Progenitor cell of endocrine pancreas (in vitro differentiated cells): ENCODE measurements at regions not wholly inside any gene's neighbourhood (a gene's known extent, or its start where the extent isn't known, plus 50 kb on each side); places are given as distances from the start of the nearest gene placed in this dataset.

Source experiments
- DNase-seq: peaks from one replicate; pipeline ENCODE4 v3.0.0; 2021; ENCODE audit warnings: low spot score; ENCODE audit not compliant: unreplicated experiment
- H3K27ac Mint-ChIP-seq: 2 replicates; pipeline ENCODE4 v1.8.0; 2021; ENCODE audit warnings: mild to moderate bottlenecking, moderate library complexity, mixed read lengths
- H3K27me3 Mint-ChIP-seq: 2 replicates; pipeline ENCODE4 v1.8.0; 2021; ENCODE audit warnings: mixed read lengths
- H3K36me3 Mint-ChIP-seq: 2 replicates; pipeline ENCODE4 v1.8.0; 2022; ENCODE audit warnings: mixed read lengths; ENCODE audit not compliant: insufficient read depth
- H3K4me1 Mint-ChIP-seq: 2 replicates; pipeline ENCODE4 v1.8.0; 2021; ENCODE audit warnings: low read depth, mixed read lengths
- H3K4me3 Mint-ChIP-seq: 2 replicates; pipeline ENCODE4 v1.8.0; 2021; ENCODE audit warnings: low read depth, mild to moderate bottlenecking, moderate library complexity, mixed read lengths
- H3K9me3 Mint-ChIP-seq: 2 replicates; pipeline ENCODE4 v1.8.0; 2021; ENCODE audit warnings: low read depth, mixed read lengths
- CTCF ChIP-seq: fragments of 200-600 bp; sonication (generic); IDR thresholded peaks from one replicate; pipeline ENCODE4 v1.5.0; 2021; ENCODE audit warnings: antibody characterized with exemption, mild to moderate bottlenecking; ENCODE audit not compliant: unreplicated experiment

GRCh38 chr5:99879791-99880511 lies 655.2 kb upstream of the FAM174A start:
- Mint-ChIP-seq H3K4me3 (no peak overlapping the region), H3K27me3 (no peaks in the 10 kb centered on the region), H3K36me3 (no peaks in the 10 kb centered on the region), H3K9me3 (peaks cover 4% of the 10 kb centered on the region), H3K4me1 (no peaks in the 10 kb centered on the region), H3K27ac (no peak overlapping the region)
- DNase-seq = no peak
- TF ChIP-seq CTCF = no peak

GRCh38 chr5:99878830-99879229 lies 656.3 kb upstream of the FAM174A start:
- Mint-ChIP-seq H3K4me1 (no peaks in the 10 kb centered on the region), H3K27me3 (no peaks in the 10 kb centered on the region), H3K9me3 (peaks cover 4% of the 10 kb centered on the region), H3K27ac (no peak overlapping the region), H3K36me3 (no peaks in the 10 kb centered on the region), H3K4me3 (no peak overlapping the region)
- DNase-seq = no peak
- no peak for TF ChIP-seq CTCF

- H3K4me3 Mint-ChIP-seq = no peak overlapping the region
- H3K4me1 Mint-ChIP-seq = no peaks in the 10 kb centered on the region
- no peak for TF ChIP-seq CTCF
- peaks cover 14% of the 10 kb centered on the region for H3K9me3 Mint-ChIP-seq
- DNase-seq = no peak
- no peaks in the 10 kb centered on the region for H3K27me3 Mint-ChIP-seq
- H3K36me3 Mint-ChIP-seq = peaks cover 2% of the 10 kb centered on the region
- no peak overlapping the region for H3K27ac Mint-ChIP-seq
Observed at GRCh38 chr5:99866740-99867139, 668.4 kb upstream of the FAM174A start.

- H3K36me3 Mint-ChIP-seq = peaks cover 2% of the 10 kb centered on the region
- H3K27ac Mint-ChIP-seq = no peak overlapping the region
- H3K27me3 Mint-ChIP-seq = no peaks in the 10 kb centered on the region
- no peaks in the 10 kb centered on the region for H3K4me1 Mint-ChIP-seq
- H3K9me3 Mint-ChIP-seq = peaks cover 12% of the 10 kb centered on the region
- no peak for DNase-seq
- no peak overlapping the region for H3K4me3 Mint-ChIP-seq
- TF ChIP-seq CTCF = no peak
Observed at GRCh38 chr5:99865159-99865558, 670.0 kb upstream of the FAM174A start.

- H3K27ac Mint-ChIP-seq = no peak overlapping the region
- peaks cover 4% of the 10 kb centered on the region for H3K4me1 Mint-ChIP-seq
Observed at GRCh38 chr5:99835791-99836190, 699.4 kb upstream of the FAM174A start.

More at GRCh38 chr5:99835791-99836190, 699.4 kb upstream of the FAM174A start:
- no peak for TF ChIP-seq CTCF
- H3K9me3 Mint-ChIP-seq = peaks cover 3% of the 10 kb centered on the region
- no peak overlapping the region for H3K4me3 Mint-ChIP-seq
- DNase-seq = no peak
- H3K27me3 Mint-ChIP-seq = no peaks in the 10 kb centered on the region
- no peaks in the 10 kb centered on the region for H3K36me3 Mint-ChIP-seq
